AG04450 (cell line): ENCODE measurements at regions not wholly inside any gene's neighbourhood (a gene's known extent, or its start where the extent isn't known, plus 50 kb on each side); places are given as distances from the start of the nearest gene placed in this dataset.

Source experiments
- CTCF ChIA-PET: fragments of 300-600, 350-600 bp; formaldehyde crosslinking; extraction: SDS; loops from one replicate; lab custom pipeline; 2022; ENCODE audit warnings: antibody characterized with exemption, inconsistent platforms; lab: Charles Lee
- POLR2A ChIA-PET: fragments of 350-600 bp; formaldehyde crosslinking; extraction: SDS; loops from one replicate; lab custom pipeline; 2021; ENCODE audit warnings: antibody characterized with exemption, inconsistent platforms; lab: Yijun Ruan, JAX
- DNase-seq: peaks from one replicate; pipeline ENCODE4 v3.0.0-alpha.2; 2011; ENCODE audit warnings: low read depth, low spot score
- H3K27ac ChIP-seq: one replicate; pipeline ENCODE4 v1.5.1; 2012; ENCODE audit warnings: low read depth, low read length, control low read depth
- H3K27me3 ChIP-seq: one replicate; pipeline ENCODE4 v1.6.0; 2012; ENCODE audit warnings: low read length; ENCODE audit not compliant: control insufficient read depth, insufficient read depth
- H3K4me3 ChIP-seq: 2 replicates; pipeline ENCODE4 v1.5.1; 2011; ENCODE audit warnings: mild to moderate bottlenecking, low read depth, low read length, control low read depth
- H3K9me3 ChIP-seq: 2 replicates; pipeline ENCODE4 v1.5.1; 2012; ENCODE audit warnings: low read length; ENCODE audit not compliant: control insufficient read depth, insufficient read depth
- CTCF ChIP-seq: IDR thresholded peaks from 2 replicates; pipeline ENCODE4 v1.5.1; 2011; ENCODE audit warnings: low read depth, low read length, control low read depth, inconsistent platforms

GRCh38 chr2:16112972-16113560 is 172.7 kb downstream of the MYCN start:
- DNase-seq, result no peak
- Histone ChIP-seq H3K4me3 (no peak overlapping the region), H3K27ac (no peak overlapping the region), H3K27me3 (no peaks in the 10 kb centered on the region), H3K9me3 (peaks cover 41% of the 10 kb centered on the region)
- CTCF ChIA-PET, result no interaction called here
- no peak for TF ChIP-seq CTCF
- POLR2A ChIA-PET, result no interaction called here

GRCh38 chr2:16112251-16112971 is 172.1 kb downstream of the MYCN start:
- Histone ChIP-seq H3K27me3 (no peaks in the 10 kb centered on the region), H3K9me3 (peaks cover 46% of the 10 kb centered on the region), H3K4me3 (no peak overlapping the region), H3K27ac (no peak overlapping the region)
- CTCF ChIA-PET, result no interaction called here
- POLR2A ChIA-PET, result no interaction called here
- DNase-seq, result no peak
- TF ChIP-seq CTCF, result no peak

- DNase-seq, result no peak
- no peak overlapping the region for H3K4me3 ChIP-seq
- POLR2A ChIA-PET, result no interaction called here
- CTCF ChIA-PET, result no interaction called here
- no peak for TF ChIP-seq CTCF
- peaks cover 49% of the 10 kb centered on the region for H3K9me3 ChIP-seq
- H3K27ac ChIP-seq, result no peak overlapping the region
- no peaks in the 10 kb centered on the region for H3K27me3 ChIP-seq
Measured at GRCh38 chr2:16111838-16112210, 171.5 kb downstream of the MYCN start.

- Histone ChIP-seq H3K9me3 (peaks cover 53% of the 10 kb centered on the region), H3K4me3 (no peak overlapping the region), H3K27me3 (no peaks in the 10 kb centered on the region), H3K27ac (no peak overlapping the region)
- POLR2A ChIA-PET, result no interaction called here
- CTCF ChIA-PET, result no interaction called here
- DNase-seq, result no peak
- no peak for TF ChIP-seq CTCF
Measured at GRCh38 chr2:16109821-16110310, 169.5 kb downstream of the MYCN start.

GRCh38 chr2:16109368-16109820 is 169.0 kb downstream of the MYCN start:
- DNase-seq, result no peak
- Histone ChIP-seq H3K27me3 (no peaks in the 10 kb centered on the region), H3K27ac (no peak overlapping the region), H3K4me3 (no peak overlapping the region), H3K9me3 (peaks cover 49% of the 10 kb centered on the region)
- ChIA-PET POLR2A (no interaction called here), CTCF (no interaction called here)
- no peak for TF ChIP-seq CTCF
